Keratinocyte (primary cell): ENCODE measurements at regions not wholly inside any gene's neighbourhood (a gene's known extent, or its start where the extent isn't known, plus 50 kb on each side); places are given as distances from the start of the nearest gene placed in this dataset.

Experiments
- EZH2 ChIP-seq: IDR thresholded peaks from one replicate; pipeline ENCODE4 v1.6.1; 2012; ENCODE audit warnings: inconsistent platforms, mild to moderate bottlenecking, low read length, moderate library complexity
- TF ChIP-seq, protein P1 (sequence below), 3 experiments: IDR thresholded peaks in 1 of 3; conservative IDR thresholded peaks in 1 of 3; optimal IDR thresholded peaks in 1 of 3; 2 replicates in 2 of 3; 3 replicates in 1 of 3; pipeline versions ENCODE3 to v1.5.1; 2011; ENCODE audit warnings: low read length in 3 of 3, mild to moderate bottlenecking in 3 of 3, moderate library complexity in 2 of 3, control low read depth in 1 of 3, inconsistent platforms in 1 of 3; ENCODE audit not compliant: insufficient read depth in 2 of 3; ENCODE audit errors: extremely low read depth in 1 of 3

DNA sequence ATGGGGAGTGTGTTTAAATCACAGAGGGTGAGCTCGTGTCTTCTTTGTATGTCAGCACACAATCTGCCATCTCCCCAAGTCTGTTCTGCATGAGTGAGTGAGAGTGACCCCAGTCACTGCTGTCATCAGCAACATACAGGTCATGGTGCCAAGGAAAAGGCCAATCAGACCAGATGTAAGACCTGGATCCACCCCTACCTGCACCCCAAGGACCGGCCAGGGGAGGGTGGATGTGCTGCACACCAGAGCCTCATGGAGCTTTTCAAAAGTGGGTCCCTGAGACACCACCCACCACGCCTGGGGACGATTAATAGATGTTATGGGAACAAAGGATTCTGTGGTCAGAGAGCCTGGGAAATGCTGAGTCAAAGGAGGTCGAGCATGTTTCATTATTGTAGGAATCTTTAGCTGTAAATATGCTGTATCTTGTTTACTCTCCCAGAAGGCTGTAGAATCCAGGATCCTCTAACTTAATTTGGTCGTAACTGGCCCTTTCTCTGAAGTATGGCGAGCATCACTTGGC lies 420.5 kb downstream of the RPS24 start:
- TF ChIP-seq, protein P1, sequence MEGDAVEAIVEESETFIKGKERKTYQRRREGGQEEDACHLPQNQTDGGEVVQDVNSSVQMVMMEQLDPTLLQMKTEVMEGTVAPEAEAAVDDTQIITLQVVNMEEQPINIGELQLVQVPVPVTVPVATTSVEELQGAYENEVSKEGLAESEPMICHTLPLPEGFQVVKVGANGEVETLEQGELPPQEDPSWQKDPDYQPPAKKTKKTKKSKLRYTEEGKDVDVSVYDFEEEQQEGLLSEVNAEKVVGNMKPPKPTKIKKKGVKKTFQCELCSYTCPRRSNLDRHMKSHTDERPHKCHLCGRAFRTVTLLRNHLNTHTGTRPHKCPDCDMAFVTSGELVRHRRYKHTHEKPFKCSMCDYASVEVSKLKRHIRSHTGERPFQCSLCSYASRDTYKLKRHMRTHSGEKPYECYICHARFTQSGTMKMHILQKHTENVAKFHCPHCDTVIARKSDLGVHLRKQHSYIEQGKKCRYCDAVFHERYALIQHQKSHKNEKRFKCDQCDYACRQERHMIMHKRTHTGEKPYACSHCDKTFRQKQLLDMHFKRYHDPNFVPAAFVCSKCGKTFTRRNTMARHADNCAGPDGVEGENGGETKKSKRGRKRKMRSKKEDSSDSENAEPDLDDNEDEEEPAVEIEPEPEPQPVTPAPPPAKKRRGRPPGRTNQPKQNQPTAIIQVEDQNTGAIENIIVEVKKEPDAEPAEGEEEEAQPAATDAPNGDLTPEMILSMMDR (optimal IDR thresholded peaks at IDR 0.05 in 1 of 3, IDR thresholded peaks at IDR 0.05 in 1 of 3, conservative IDR thresholded peaks at IDR 0.05 in 1 of 3; ENCODE audit: extremely low read depth in 1 of 3, insufficient read depth in 2 of 3, low read length in 3 of 3): no peak
- TF ChIP-seq EZH2: no peak
